Gastroesophageal sphincter (tissue), 3 donors: ENCODE measurements at regions not wholly inside any gene's neighbourhood (a gene's known extent, or its start where the extent isn't known, plus 50 kb on each side); places are given as distances from the start of the nearest gene placed in this dataset.

Experiments
- CTCF ChIP-seq, 4 experiments: fragments of 200-600 bp in 2 of 4; fragments of 450-650 bp in 2 of 4; sonication (generic) in 1 of 4; IDR thresholded peaks; one replicate each; pipeline ENCODE4 v1.5.1; 2017 to 2019; ENCODE audit warnings: antibody characterized with exemption in 4 of 4, mild to moderate bottlenecking in 2 of 4, moderate library complexity in 2 of 4
- POLR2A ChIP-seq, 2 donors: fragments of 450-650 bp; IDR thresholded peaks; one replicate each; pipeline ENCODE4 v1.6.1; 2017; ENCODE audit warnings: antibody characterized with exemption in 2 of 2, mild to moderate bottlenecking in 2 of 2, moderate library complexity in 1 of 2
- POLR2AphosphoS5 ChIP-seq: sonication (generic); formaldehyde crosslinking; IDR thresholded peaks from one replicate; pipeline ENCODE4 v1.6.1; 2017; ENCODE audit warnings: antibody characterized with exemption

- TF ChIP-seq POLR2AphosphoS5 (no peak), CTCF (IDR thresholded peaks at IDR 0.05) (no peak), POLR2A (IDR thresholded peaks at IDR 0.05) (no peak)
Measured at GRCh38 chr6:14571001-14571400, 453.4 kb downstream of the CD83 start.
